Testis (tissue), 2 donors: ENCODE measurements at regions not wholly inside any gene's neighbourhood (a gene's known extent, or its start where the extent isn't known, plus 50 kb on each side); places are given as distances from the start of the nearest gene placed in this dataset.
"Not testable (repeated sequence)": the region's sequence is repeated elsewhere in the genome, so short reads cannot be mapped to it uniquely, and the experiment has no call there.

Experiments used
- CTCF ChIP-seq, 3 experiments: fragments of 450-650 bp in 2 of 3; fragments of 200-600 bp in 1 of 3; sonication (generic) in 1 of 3; IDR thresholded peaks; one replicate each; pipeline ENCODE4 v1.5.1; 2016 to 2019; ENCODE audit warnings: antibody characterized with exemption in 3 of 3, mild to moderate bottlenecking in 2 of 3, moderate library complexity in 1 of 3
- POLR2A ChIP-seq: fragments of 450-650 bp; IDR thresholded peaks from one replicate; pipeline ENCODE4 v1.6.1; 2017; ENCODE audit warnings: antibody characterized with exemption, mild to moderate bottlenecking, moderate library complexity

GRCh38 chrX:153252378-153253129, 69.0 kb downstream of the PNMA6F start:
- not testable (repeated sequence) for TF ChIP-seq CTCF (IDR thresholded peaks at IDR 0.05); POLR2A
